Right lobe of liver (tissue), 6 donors: ENCODE measurements at regions not wholly inside any gene's neighbourhood (a gene's known extent, or its start where the extent isn't known, plus 50 kb on each side); places are given as distances from the start of the nearest gene placed in this dataset.

ENCODE experiments used
- ATAC-seq, 4 donors: fragments of 200-7000 bp; cut with Tn5 transposase; one replicate each; pipeline ENCODE4 v1.9.1; 2020; ENCODE audit warnings: mild to moderate bottlenecking in 4 of 4, moderate library complexity in 4 of 4
- DNase-seq, 3 donors: peaks; one replicate each; pipeline ENCODE4 v3.0.0-alpha.2; 2020
- H3K27ac ChIP-seq, 3 donors: fragments of 200-600 bp; one replicate each; pipeline ENCODE4 v1.8.0; 2022
- H3K27me3 ChIP-seq, 2 donors: fragments of 200-600 bp; one replicate each; pipeline ENCODE4 v1.8.0; 2022
- H3K36me3 ChIP-seq, 4 donors: fragments of 200-600 bp; sonication (generic) in 1 of 4; one replicate each; pipeline versions ENCODE4 v1.5.1 to v1.8.0; 2017 to 2022; ENCODE audit warnings: control low read depth in 1 of 4
- H3K4me1 ChIP-seq, 4 donors: fragments of 200-600 bp; sonication (generic) in 1 of 4; one replicate each; pipeline versions ENCODE4 v1.5.1 to v1.8.0; 2017 to 2022; ENCODE audit warnings: control low read depth in 1 of 4
- H3K4me3 ChIP-seq, 3 donors: fragments of 200-600 bp; one replicate each; pipeline ENCODE4 v1.8.0; 2022
- H3K9me3 ChIP-seq, 4 donors: fragments of 200-600 bp; sonication (generic) in 1 of 4; one replicate each; pipeline versions ENCODE4 v1.5.1 to v1.8.0; 2017 to 2022; ENCODE audit warnings: control low read depth in 1 of 4
- CTCF ChIP-seq, 4 donors: fragments of 200-600 bp in 3 of 4; fragments of 450-650 bp in 1 of 4; IDR thresholded peaks; one replicate each; pipeline versions ENCODE4 v1.5.1 to v1.8.0; 2016 to 2022; ENCODE audit warnings: antibody characterized with exemption in 4 of 4, mild to moderate bottlenecking in 2 of 4
- POLR2A ChIP-seq: fragments of 450-650 bp; IDR thresholded peaks from one replicate; pipeline ENCODE4 v1.6.1; 2017; ENCODE audit warnings: antibody characterized with exemption, mild to moderate bottlenecking
- WGBS: methylation state at CpG from one replicate; pipeline ENCODE4 v1.1.6; 2018; ENCODE audit warnings: low coverage, low lambda C conversion rate; ENCODE audit not compliant: insufficient coverage; ENCODE audit errors: missing lambda C conversion rate; 5-methylcytosine and 5-hydroxymethylcytosine counted together
- intact Hi-C, 2 donors: fragments of 100-400 bp; cut with DNase I; formaldehyde crosslinking; loops; one replicate each; pipeline versions ENCODE4 v1.11.2 to v1.14.1; 2022
- donor health status: DM: no; HTN: yes; CAD: no.
- donor health status: DM: no; HTN: no; CAD: no.
- donor health status: DM: no; HTN: no; CAD: no.
- donor health status: DM: no; HTN: yes; CAD: no.
- donor health status: DM: no; HTN: yes; CAD: no.

GRCh38 chr18:75790111-75790510, 362.6 kb upstream of the SMIM21 start:
- no peaks in the 10 kb centered on the region for H3K36me3 ChIP-seq
- TF ChIP-seq POLR2A (no peak), CTCF (IDR thresholded peaks at IDR 0.05) (no peak)
- intact Hi-C loops: no loop called here
- ATAC-seq: no peak
- no peak overlapping the region for H3K4me3 ChIP-seq
- WGBS: 43% methylated on average over 2 of the region's 2 CpGs
- no peaks in the 10 kb centered on the region for H3K27me3 ChIP-seq
- no peak overlapping the region for H3K27ac ChIP-seq
- H3K9me3 ChIP-seq: no peaks in the 10 kb centered on the region
- no peaks in the 10 kb centered on the region for H3K4me1 ChIP-seq
- no peak for DNase-seq

- intact Hi-C loops: loop anchor here in 1 of 2 donors (10.0 kb wide), 1 partner anchor 61 kb away; no protein-coding TSS in a partner anchor
- H3K4me3 ChIP-seq: no peak overlapping the region
- TF ChIP-seq POLR2A (no peak), CTCF (IDR thresholded peaks at IDR 0.05) (no peak)
- H3K4me1 ChIP-seq: no peaks in the 10 kb centered on the region
- H3K27ac ChIP-seq: no peak overlapping the region
- H3K36me3 ChIP-seq: no peaks in the 10 kb centered on the region
- no peaks in the 10 kb centered on the region for H3K9me3 ChIP-seq
- ATAC-seq (no peak), DNase-seq (no peak)
- H3K27me3 ChIP-seq: no peaks in the 10 kb centered on the region
- WGBS: 11% methylated on average over 3 of the region's 3 CpGs
These were observed 358.3 kb upstream of the SMIM21 start for GRCh38 chr18:75785834-75786233.

GRCh38 chr18:75785206-75785605, 357.7 kb upstream of the SMIM21 start:
- Histone ChIP-seq H3K4me3 (no peak overlapping the region), H3K27ac (no peak overlapping the region), H3K9me3 (no peaks in the 10 kb centered on the region), H3K4me1 (no peaks in the 10 kb centered on the region), H3K27me3 (no peaks in the 10 kb centered on the region), H3K36me3 (no peaks in the 10 kb centered on the region)
- ATAC-seq (no peak), DNase-seq (no peak)
- 44% methylated on average over 2 of the region's 2 CpGs for WGBS
- intact Hi-C loops: loop anchor here in 1 of 2 donors (10.0 kb wide), 1 partner anchor 60 kb away; no protein-coding TSS in a partner anchor
- TF ChIP-seq CTCF (IDR thresholded peaks at IDR 0.05) (no peak), POLR2A (no peak)

GRCh38 chr18:75784390-75784789, 356.9 kb upstream of the SMIM21 start:
- no peak for ATAC-seq
- DNase-seq: no peak
- Histone ChIP-seq H3K4me1 (no peaks in the 10 kb centered on the region), H3K9me3 (no peaks in the 10 kb centered on the region), H3K36me3 (no peaks in the 10 kb centered on the region), H3K27ac (no peak overlapping the region), H3K27me3 (no peaks in the 10 kb centered on the region), H3K4me3 (no peak overlapping the region)
- WGBS: 22% methylated on average over 14 of the region's 14 CpGs
- no peak for TF ChIP-seq CTCF (IDR thresholded peaks at IDR 0.05)
- no peak for TF ChIP-seq POLR2A
- intact Hi-C loops: loop anchor here in 1 of 2 donors (10.0 kb wide), 1 partner anchor 60 kb away; no protein-coding TSS in a partner anchor
